Liver (tissue), 7 donors: ENCODE measurements at regions not wholly inside any gene's neighbourhood (a gene's known extent, or its start where the extent isn't known, plus 50 kb on each side); places are given as distances from the start of the nearest gene placed in this dataset.

ENCODE experiments used
- DNase-seq: peaks from one replicate; pipeline ENCODE4 v3.0.0-alpha.2; 2017; ENCODE audit warnings: low spot score
- H3K27ac ChIP-seq, 2 donors: one replicate each; pipeline ENCODE4 v1.7.0; 2013; ENCODE audit warnings: inconsistent platforms in 2 of 2, low read length in 2 of 2, control low read depth in 1 of 2, low read depth in 1 of 2, mild to moderate bottlenecking in 1 of 2
- H3K27me3 ChIP-seq, 4 donors: one replicate each; pipeline versions ENCODE4 v1.6.1 to v1.7.0; 2013; ENCODE audit warnings: low read length in 3 of 4, inconsistent platforms in 1 of 4, mild to moderate bottlenecking in 1 of 4, moderate library complexity in 1 of 4; ENCODE audit not compliant: control insufficient read depth in 4 of 4, insufficient read depth in 4 of 4
- H3K36me3 ChIP-seq, 4 donors: one replicate each; pipeline versions ENCODE4 v1.6.1 to v1.7.0; 2013; ENCODE audit warnings: low read length in 3 of 4, mild to moderate bottlenecking in 3 of 4, low read depth in 1 of 4, moderate library complexity in 1 of 4; ENCODE audit not compliant: control insufficient read depth in 4 of 4, insufficient read depth in 3 of 4
- H3K4me1 ChIP-seq, 4 donors: one replicate each; pipeline versions ENCODE4 v1.6.1 to v1.7.0; 2013; ENCODE audit warnings: low read length in 3 of 4, mild to moderate bottlenecking in 3 of 4, moderate library complexity in 1 of 4; ENCODE audit not compliant: control insufficient read depth in 4 of 4, insufficient read depth in 4 of 4
- H3K4me3 ChIP-seq, 3 donors: one replicate each; pipeline versions ENCODE4 v1.6.1 to v1.7.0; 2013; ENCODE audit warnings: low read length in 3 of 3, control low read depth in 1 of 3, low read depth in 1 of 3, mild to moderate bottlenecking in 1 of 3
- H3K9ac ChIP-seq, 2 donors: one replicate each; pipeline ENCODE4 v1.7.0; 2013; ENCODE audit warnings: low read length in 2 of 2, mild to moderate bottlenecking in 2 of 2, moderate library complexity in 2 of 2, control low read depth in 1 of 2, low read depth in 1 of 2
- H3K9me3 ChIP-seq, 4 donors: one replicate each; pipeline versions ENCODE4 v1.6.1 to v1.7.0; 2013; ENCODE audit warnings: low read length in 3 of 4; ENCODE audit not compliant: control insufficient read depth in 4 of 4
- ATF3 ChIP-seq: IDR thresholded peaks from 2 replicates; pipeline ENCODE4 v1.6.1; 2016; ENCODE audit warnings: antibody characterized with exemption
- EGR1 ChIP-seq, 2 donors: IDR thresholded peaks; 2 replicates each; pipeline ENCODE4 v1.6.1; 2016 to 2018; ENCODE audit warnings: antibody characterized with exemption in 2 of 2, low read depth in 2 of 2
- FOXA2 ChIP-seq: IDR thresholded peaks from 2 replicates; pipeline ENCODE4 v1.6.1; 2016; ENCODE audit warnings: antibody characterized with exemption
- HNF4A ChIP-seq, 2 donors: conservative IDR thresholded peaks; 2 replicates each; pipeline ENCODE4 v1.6.1; 2016; ENCODE audit warnings: antibody characterized with exemption in 2 of 2, mild to moderate bottlenecking in 2 of 2
- HNF4G ChIP-seq: IDR thresholded peaks from 2 replicates; pipeline ENCODE4 v1.6.1; 2016; ENCODE audit warnings: antibody characterized with exemption
- JUND ChIP-seq, 2 donors: IDR thresholded peaks; 2 replicates each; pipeline ENCODE4 v1.6.1; 2016; ENCODE audit warnings: antibody characterized with exemption in 2 of 2
- MAX ChIP-seq: IDR thresholded peaks from 2 replicates; pipeline ENCODE4 v1.6.1; 2016; ENCODE audit warnings: antibody characterized with exemption
- NR2F2 ChIP-seq: IDR thresholded peaks from 2 replicates; pipeline ENCODE4 v1.6.1; 2016; ENCODE audit warnings: antibody characterized with exemption
- RAD21 ChIP-seq, 2 donors: IDR thresholded peaks; 2 replicates each; pipeline ENCODE4 v1.6.1; 2016; ENCODE audit warnings: antibody characterized with exemption in 2 of 2, mild to moderate bottlenecking in 2 of 2
- RXRA ChIP-seq, 2 donors: IDR thresholded peaks; 2 replicates each; pipeline ENCODE4 v1.6.1; 2017 to 2018; ENCODE audit warnings: antibody characterized with exemption in 2 of 2, mild to moderate bottlenecking in 1 of 2
- SP1 ChIP-seq: IDR thresholded peaks from 2 replicates; pipeline ENCODE4 v1.6.1; 2018; ENCODE audit warnings: antibody characterized with exemption, mild to moderate bottlenecking
- TAF1 ChIP-seq: conservative IDR thresholded peaks from 2 replicates; pipeline ENCODE4 v1.6.1; 2016; ENCODE audit warnings: antibody characterized with exemption, mild to moderate bottlenecking
- YY1 ChIP-seq: IDR thresholded peaks from 2 replicates; pipeline ENCODE4 v1.6.1; 2016; ENCODE audit warnings: antibody characterized with exemption, mild to moderate bottlenecking
- ZBTB33 ChIP-seq: IDR thresholded peaks from 2 replicates; pipeline ENCODE4 v1.6.1; 2016; ENCODE audit warnings: antibody characterized with exemption
- WGBS: extraction: QIAGEN DNeasy Blood & Tissue Kit; methylation state at CpG from one replicate; pipeline ENCODE4 v1.1.7; 2013; 5-methylcytosine and 5-hydroxymethylcytosine counted together
- donor health status: healthy.
- donor health status: healthy.
- donor health status: healthy.
- donor health status: healthy.

GRCh38 chr6:139498715-139499114 lies 124.3 kb upstream of the CITED2 start (continued):
- TF ChIP-seq ZBTB33 (no peak), ATF3 (no peak), RAD21 (IDR thresholded peaks at IDR 0.05) (no peak), MAX (no peak), TAF1 (no peak), YY1 (no peak), JUND (IDR thresholded peaks at IDR 0.05) (no peak), FOXA2 (no peak)

- WGBS: 95% methylated on average over 8 of the region's 8 CpGs
- no peak overlapping the region for H3K9ac ChIP-seq
Measured at GRCh38 chr6:139497345-139497961, 123.0 kb upstream of the CITED2 start.

GRCh38 chr6:139496654-139497344 lies 122.4 kb upstream of the CITED2 start:
- 77% methylated on average over 3 of the region's 3 CpGs for WGBS
- Histone ChIP-seq H3K4me3 (no peak overlapping the region), H3K4me1 (peaks cover 0 to 5% (median 0%) of the 10 kb centered on the region in 4 donors), H3K9me3 (no peaks in the 10 kb centered on the region), H3K36me3 (no peaks in the 10 kb centered on the region), H3K9ac (no peak overlapping the region), H3K27ac (no peak overlapping the region), H3K27me3 (no peaks in the 10 kb centered on the region)
- TF ChIP-seq RXRA (IDR thresholded peaks at IDR 0.05) (peak in 1 of 2 donors; percentile 9), HNF4A (conservative IDR thresholded peaks at IDR 0.05) (peak; percentile 42 to 57), SP1 (peak; percentile 24), RAD21 (IDR thresholded peaks at IDR 0.05) (no peak)
- DNase-seq: no peak

More at GRCh38 chr6:139497345-139497961, 123.0 kb upstream of the CITED2 start:
- Histone ChIP-seq H3K4me3 (no peak overlapping the region), H3K27me3 (no peaks in the 10 kb centered on the region), H3K9me3 (no peaks in the 10 kb centered on the region), H3K36me3 (no peaks in the 10 kb centered on the region), H3K4me1 (peaks cover 0 to 5% (median 0%) of the 10 kb centered on the region in 4 donors), H3K27ac (no peak overlapping the region)
- TF ChIP-seq NR2F2 (no peak), HNF4G (no peak), JUND (IDR thresholded peaks at IDR 0.05) (no peak), EGR1 (IDR thresholded peaks at IDR 0.05; ENCODE audit: low read depth in 2 of 2) (no peak)
- DNase-seq: no peak
